ENCODE measurements at regions not wholly inside any gene's neighbourhood (a gene's known extent, or its start where the extent isn't known, plus 50 kb on each side); places are given as distances from the start of the nearest gene placed in this dataset.

DNA sequence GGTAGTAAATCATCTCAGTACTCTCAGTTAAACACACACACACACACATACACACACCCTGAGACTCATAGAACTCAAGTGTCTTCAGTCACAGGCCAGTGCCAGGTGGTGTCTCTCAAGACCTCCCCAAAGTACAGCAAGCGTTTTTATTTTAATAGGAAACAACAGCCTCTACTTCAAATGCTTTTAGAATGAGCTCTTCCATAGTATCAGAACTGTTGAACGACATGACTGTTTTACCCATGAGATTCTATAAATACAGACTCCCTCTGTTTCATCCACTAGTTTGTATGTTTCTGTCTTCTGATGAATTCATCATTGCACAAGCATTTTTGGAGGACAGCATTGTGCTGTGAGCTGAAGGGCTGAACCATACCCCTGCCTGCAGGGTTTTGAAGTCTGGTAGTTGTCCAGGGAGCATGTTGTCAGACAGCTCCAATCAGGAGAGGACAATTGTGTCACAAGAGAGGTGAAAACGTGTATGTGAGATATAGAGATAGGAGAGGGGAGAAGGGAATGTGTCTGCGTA, 201.0 kb upstream of the BCL6 start:
- Mint-ChIP-seq H3K4me1 (no peaks in the 10 kb centered on the region), H3K9me3 (no peaks in the 10 kb centered on the region), H3K36me3 (ENCODE audit: low read depth) (no peaks in the 10 kb centered on the region), H3K27ac (no peak overlapping the region), H3K27me3 (peaks cover 20% of the 10 kb centered on the region), H3K4me3 (no peak overlapping the region)
- ChIA-PET POLR2A (interaction anchor here (0.8 to 1.6 kb wide), 2 partner anchors 203 to 209 kb away, joined by 3 to 4 read pairs; no protein-coding TSS in a partner anchor), CTCF (no interaction called here)
- DNase-seq, result no peak

DNA sequence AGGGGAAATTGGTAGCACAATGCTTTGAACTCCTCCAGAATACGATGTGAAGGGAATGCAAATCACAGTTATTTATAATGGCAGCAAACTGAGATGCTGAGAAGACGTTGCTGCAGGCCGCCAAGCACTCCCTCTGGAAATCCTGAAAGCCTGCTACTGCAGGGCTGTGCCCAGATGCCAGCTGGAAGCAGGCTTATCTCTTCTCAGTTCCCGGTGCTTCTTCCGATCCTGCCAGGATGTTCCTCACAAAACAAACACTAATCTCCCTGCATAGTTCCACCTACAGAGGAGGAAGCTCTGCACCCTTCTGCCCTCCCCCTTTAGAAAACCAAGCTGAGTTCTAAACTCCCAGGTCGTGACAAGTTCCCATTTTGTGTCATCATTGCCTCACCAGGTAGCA, 201.7 kb upstream of the BCL6 start:
- H3K27me3 Mint-ChIP-seq, result peaks cover 19% of the 10 kb centered on the region
- H3K36me3 Mint-ChIP-seq (ENCODE audit: low read depth), result no peaks in the 10 kb centered on the region
- ChIA-PET POLR2A (no interaction called here), CTCF (no interaction called here)
- no peak overlapping the region for H3K27ac Mint-ChIP-seq
- H3K9me3 Mint-ChIP-seq, result no peaks in the 10 kb centered on the region
- H3K4me1 Mint-ChIP-seq, result peaks cover 7% of the 10 kb centered on the region
- H3K4me3 Mint-ChIP-seq, result no peak overlapping the region
- DNase-seq, result no peak

DNA sequence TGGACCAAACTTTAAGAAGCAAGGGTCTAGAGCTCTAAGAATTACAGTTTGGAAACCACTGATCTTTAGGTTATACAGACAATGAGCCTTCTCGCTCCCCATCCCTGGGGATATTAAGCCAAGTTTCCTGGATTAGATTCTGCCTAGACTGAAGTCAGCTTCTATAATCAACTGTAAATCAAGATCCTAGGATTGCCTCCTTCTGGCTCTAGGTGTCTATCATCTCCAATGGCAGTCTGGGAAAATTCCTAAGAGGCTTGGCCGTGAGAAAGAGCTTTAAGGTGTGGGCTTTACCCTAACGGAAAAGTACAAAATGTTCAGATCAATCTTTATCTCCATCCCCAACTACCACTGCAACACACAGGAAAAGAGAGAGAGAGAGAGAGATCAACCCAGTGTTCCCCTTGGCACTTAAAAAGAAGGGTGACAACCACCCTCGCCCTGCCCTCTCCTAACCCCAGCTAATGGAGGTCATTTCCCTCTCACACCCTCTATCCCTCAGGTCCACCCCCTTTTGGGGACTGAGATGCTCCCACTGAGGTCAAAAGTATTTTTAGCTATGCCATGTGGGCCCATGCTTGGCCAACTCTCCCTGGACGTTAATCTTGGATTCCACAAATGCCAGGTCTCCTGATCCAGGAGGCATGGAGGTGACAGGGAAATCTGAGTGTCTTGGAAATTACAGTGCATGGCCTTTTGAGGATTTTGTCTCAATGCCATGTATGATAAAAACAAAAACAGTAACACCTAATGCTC, 202.8 kb upstream of the BCL6 start:
- Mint-ChIP-seq H3K27ac (no peak overlapping the region), H3K36me3 (ENCODE audit: low read depth) (no peaks in the 10 kb centered on the region), H3K27me3 (peaks cover 15% of the 10 kb centered on the region), H3K4me1 (peaks cover 12% of the 10 kb centered on the region), H3K4me3 (no peak overlapping the region), H3K9me3 (no peaks in the 10 kb centered on the region)
- ChIA-PET CTCF (no interaction called here), POLR2A (interaction anchor here (1.7 kb wide), 1 partner anchor 11 kb away, joined by 5 read pairs; no protein-coding TSS in a partner anchor)
- no peak for DNase-seq

GRCh38 chr3:187949093-187949820, 204.0 kb upstream of the BCL6 start:
- Mint-ChIP-seq H3K4me3 (no peak overlapping the region), H3K9me3 (no peaks in the 10 kb centered on the region), H3K4me1 (peaks cover 13% of the 10 kb centered on the region), H3K27me3 (peaks cover 15% of the 10 kb centered on the region), H3K36me3 (ENCODE audit: low read depth) (no peaks in the 10 kb centered on the region), H3K27ac (no peak overlapping the region)
- no peak for DNase-seq
- ChIA-PET POLR2A (interaction anchor here (1.7 kb wide), 1 partner anchor 10 kb away, joined by 5 read pairs; no protein-coding TSS in a partner anchor), CTCF (interaction anchor here (0.6 kb wide), 1 partner anchor 111 kb away, joined by 3 read pairs; no protein-coding TSS in a partner anchor)

GRCh38 chr3:187950671-187951070, 203.3 kb upstream of the LPP start:
- CTCF ChIA-PET, result interaction anchor here (1.1 kb wide), 2 partner anchors 9 to 11 kb away, joined by 3 read pairs; no protein-coding TSS in a partner anchor

GRCh38 chr3:187951452-187952190, 202.3 kb upstream of the LPP start:
- Mint-ChIP-seq H3K36me3 (ENCODE audit: low read depth) (peaks cover 1% of the 10 kb centered on the region), H3K27ac (no peak overlapping the region), H3K9me3 (no peaks in the 10 kb centered on the region), H3K27me3 (peaks cover 14% of the 10 kb centered on the region), H3K4me3 (no peak overlapping the region), H3K4me1 (peaks cover 16% of the 10 kb centered on the region)
- DNase-seq, result peak; percentile 30
- POLR2A ChIA-PET, result no interaction called here
- CTCF ChIA-PET, result no interaction called here

More at GRCh38 chr3:187950671-187951070, 203.3 kb upstream of the LPP start:
- POLR2A ChIA-PET, result interaction anchor here (0.6 kb wide), 1 partner anchor 15 kb away, joined by 3 read pairs; no protein-coding TSS in a partner anchor
- H3K27me3 Mint-ChIP-seq, result peaks cover 18% of the 10 kb centered on the region
- no peaks in the 10 kb centered on the region for H3K9me3 Mint-ChIP-seq
- no peak overlapping the region for H3K27ac Mint-ChIP-seq
- H3K36me3 Mint-ChIP-seq (ENCODE audit: low read depth), result no peaks in the 10 kb centered on the region
- no peak for DNase-seq
- no peak overlapping the region for H3K4me3 Mint-ChIP-seq
- H3K4me1 Mint-ChIP-seq, result peaks cover 15% of the 10 kb centered on the region

DNA sequence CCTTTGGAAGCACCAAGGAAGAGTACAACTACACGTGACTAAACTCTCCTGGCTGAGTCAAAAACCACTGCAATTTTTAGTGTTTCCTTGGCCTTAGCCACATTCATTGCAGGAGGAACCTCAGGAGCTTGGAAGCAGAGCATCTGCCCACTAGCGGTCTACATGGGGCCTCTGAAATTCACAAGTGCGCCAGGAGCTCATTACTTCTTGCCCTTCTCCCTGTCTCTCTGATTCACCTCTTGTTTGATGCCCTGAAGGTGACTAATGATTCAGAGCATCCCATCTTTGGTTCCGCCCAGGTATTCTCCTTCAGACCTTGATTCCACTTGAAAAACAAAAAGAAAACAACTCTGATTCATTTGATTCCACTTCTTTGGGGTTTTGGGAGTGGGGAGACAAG, 201.1 kb upstream of the LPP start:
- Mint-ChIP-seq H3K27me3 (peaks cover 17% of the 10 kb centered on the region), H3K9me3 (no peaks in the 10 kb centered on the region), H3K36me3 (ENCODE audit: low read depth) (peaks cover 4% of the 10 kb centered on the region), H3K4me3 (no peak overlapping the region), H3K27ac (no peak overlapping the region), H3K4me1 (peaks cover 24% of the 10 kb centered on the region)
- CTCF ChIA-PET, result interaction anchor here (1.5 kb wide), 1 partner anchor 203 kb away, joined by 7 read pairs; no protein-coding TSS in a partner anchor
- POLR2A ChIA-PET, result interaction anchor here (1.5 kb wide), 1 partner anchor 10 kb away, joined by 3 read pairs; no protein-coding TSS in a partner anchor
- DNase-seq, result no peak

GRCh38 chr3:187954516-187954872, 199.5 kb upstream of the LPP start:
- Mint-ChIP-seq H3K27me3 (peaks cover 17% of the 10 kb centered on the region), H3K27ac (no peak overlapping the region), H3K36me3 (ENCODE audit: low read depth) (peaks cover 8% of the 10 kb centered on the region), H3K9me3 (no peaks in the 10 kb centered on the region), H3K4me1 (peaks cover 36% of the 10 kb centered on the region), H3K4me3 (no peak overlapping the region)
- DNase-seq, result no peak
- ChIA-PET CTCF (interaction anchor here (1.5 to 1.8 kb wide), 2 partner anchors 205 to 212 kb away, joined by 3 to 7 read pairs; no protein-coding TSS in a partner anchor), POLR2A (interaction anchor here (0.9 to 1.0 kb wide), 2 partner anchors 19 kb away, joined by 3 read pairs; no protein-coding TSS in a partner anchor)

GRCh38 chr3:187954873-187955586, 198.9 kb upstream of the LPP start:
- POLR2A ChIA-PET, result interaction anchor here (0.9 kb wide), 1 partner anchor 19 kb away, joined by 3 read pairs; no protein-coding TSS in a partner anchor
- DNase-seq, result no peak
- H3K4me3 Mint-ChIP-seq, result no peak overlapping the region
- H3K9me3 Mint-ChIP-seq, result no peaks in the 10 kb centered on the region
- CTCF ChIA-PET, result interaction anchor here (0.8 to 1.8 kb wide), 3 partner anchors 207 to 215 kb away, joined by 3 to 4 read pairs (median 3); no protein-coding TSS in a partner anchor
- peaks cover 37% of the 10 kb centered on the region for H3K4me1 Mint-ChIP-seq
- no peak overlapping the region for H3K27ac Mint-ChIP-seq
- peaks cover 17% of the 10 kb centered on the region for H3K27me3 Mint-ChIP-seq
- H3K36me3 Mint-ChIP-seq (ENCODE audit: low read depth), result peaks cover 8% of the 10 kb centered on the region

DNA sequence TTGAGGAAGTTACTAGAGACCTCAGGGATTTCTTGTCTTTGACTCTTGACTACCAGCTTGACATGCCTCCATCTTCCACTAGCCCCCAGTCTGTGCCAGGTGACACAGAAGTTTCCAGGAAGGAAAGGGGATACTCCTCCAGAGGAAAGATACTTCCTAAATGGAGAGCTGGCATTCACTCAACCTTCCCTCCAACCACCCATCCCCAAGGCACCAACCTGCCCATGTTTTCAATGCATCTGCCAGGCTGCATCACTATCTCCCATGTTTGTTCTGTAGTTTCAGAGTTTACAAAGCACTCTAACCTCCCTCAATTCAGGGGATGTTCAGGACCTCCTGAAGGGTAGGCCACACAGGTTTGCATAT, 198.4 kb upstream of the LPP start:
- peaks cover 8% of the 10 kb centered on the region for H3K36me3 Mint-ChIP-seq (ENCODE audit: low read depth)
- H3K27ac Mint-ChIP-seq, result no peak overlapping the region
- peaks cover 15% of the 10 kb centered on the region for H3K27me3 Mint-ChIP-seq
- no peaks in the 10 kb centered on the region for H3K9me3 Mint-ChIP-seq
- POLR2A ChIA-PET, result interaction anchor here (0.9 kb wide), 1 partner anchor 20 kb away, joined by 3 read pairs; no protein-coding TSS in a partner anchor
- DNase-seq, result no peak
- H3K4me3 Mint-ChIP-seq, result no peak overlapping the region
- CTCF ChIA-PET, result interaction anchor here (0.8 to 1.5 kb wide), 2 partner anchors 208 to 215 kb away, joined by 3 to 4 read pairs; no protein-coding TSS in a partner anchor
- peaks cover 37% of the 10 kb centered on the region for H3K4me1 Mint-ChIP-seq

DNA sequence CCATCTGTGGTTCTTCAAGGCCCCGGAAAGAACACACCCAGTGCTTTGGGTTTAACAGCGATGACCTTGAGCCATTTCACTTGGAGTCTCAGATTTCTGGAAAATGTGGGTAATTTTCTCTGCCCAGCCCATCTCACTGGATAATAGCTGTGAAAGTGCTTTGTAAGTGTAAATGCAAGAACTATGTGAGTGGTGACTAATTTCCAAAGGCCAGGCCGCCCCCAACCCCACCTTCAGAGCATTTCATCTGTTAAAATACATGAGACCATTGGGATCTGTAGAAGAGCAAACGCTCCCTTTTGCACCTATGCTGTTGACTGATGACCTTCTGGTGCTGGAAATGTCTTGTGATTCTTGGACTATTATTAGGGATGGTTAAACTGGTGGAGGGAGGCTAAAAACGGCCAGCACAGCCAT, 196.8 kb upstream of the LPP start:
- H3K27ac Mint-ChIP-seq, result no peak overlapping the region
- peaks cover 28% of the 10 kb centered on the region for H3K4me1 Mint-ChIP-seq
- CTCF ChIA-PET, result interaction anchor here (1.4 kb wide), 1 partner anchor 218 kb away, joined by 3 read pairs; no protein-coding TSS in a partner anchor
- H3K27me3 Mint-ChIP-seq, result peaks cover 12% of the 10 kb centered on the region
- peaks cover 8% of the 10 kb centered on the region for H3K36me3 Mint-ChIP-seq (ENCODE audit: low read depth)
- POLR2A ChIA-PET, result interaction anchor here (1.4 kb wide), 1 partner anchor 211 kb away, joined by 3 read pairs; no protein-coding TSS in a partner anchor
- no peak for DNase-seq
- no peak overlapping the region for H3K4me3 Mint-ChIP-seq
- no peaks in the 10 kb centered on the region for H3K9me3 Mint-ChIP-seq

DNA sequence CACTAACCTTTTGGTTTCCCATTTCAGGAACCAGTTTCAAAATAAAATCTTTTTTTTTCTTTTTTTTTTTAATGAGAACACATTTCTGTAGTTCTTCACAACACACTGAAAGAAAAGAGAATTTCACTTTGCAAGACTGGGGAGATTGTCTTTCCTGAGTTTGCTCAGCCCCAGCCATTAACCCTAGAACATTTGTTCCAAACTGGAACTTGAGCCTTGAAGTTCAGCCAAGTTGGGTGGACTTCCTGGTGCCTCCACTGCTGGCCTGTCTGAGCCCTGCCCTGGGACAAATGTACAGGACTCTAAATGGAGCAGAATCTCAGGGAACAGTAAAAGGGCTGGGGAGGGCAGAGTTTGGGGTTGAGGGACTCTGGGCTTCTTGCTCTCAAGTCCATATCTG, 196.4 kb upstream of the LPP start:
- H3K4me1 Mint-ChIP-seq, result peaks cover 27% of the 10 kb centered on the region
- H3K9me3 Mint-ChIP-seq, result no peaks in the 10 kb centered on the region
- ChIA-PET CTCF (interaction anchor here (1.4 kb wide), 1 partner anchor 218 kb away, joined by 3 read pairs; no protein-coding TSS in a partner anchor), POLR2A (no interaction called here)
- H3K27me3 Mint-ChIP-seq, result peaks cover 12% of the 10 kb centered on the region
- peaks cover 8% of the 10 kb centered on the region for H3K36me3 Mint-ChIP-seq (ENCODE audit: low read depth)
- no peak for DNase-seq
- H3K27ac Mint-ChIP-seq, result no peak overlapping the region
- H3K4me3 Mint-ChIP-seq, result no peak overlapping the region
